Cardiac fibroblast (primary cell): ENCODE measurements at regions not wholly inside any gene's neighbourhood (a gene's known extent, or its start where the extent isn't known, plus 50 kb on each side); places are given as distances from the start of the nearest gene placed in this dataset.

ENCODE experiments used
- DNase-seq, 2 donors: peaks; one replicate each; pipeline versions ENCODE4 v3.0.0 to v3.0.0-alpha.2; 2010; ENCODE audit warnings: low read depth in 2 of 2
- H3K4me3 ChIP-seq, 2 donors: replicated peaks in 1 of 2; 1 replicate in 1 of 2; 2 replicates in 1 of 2; pipeline ENCODE4 v1.5.1; 2011; ENCODE audit warnings: low read depth in 2 of 2, low read length in 2 of 2, mild to moderate bottlenecking in 2 of 2, moderate library complexity in 1 of 2
- CTCF ChIP-seq: IDR thresholded peaks from one replicate; pipeline ENCODE4 v1.5.1; 2011; ENCODE audit warnings: low read depth, mild to moderate bottlenecking, low read length, inconsistent platforms

- H3K4me3 ChIP-seq: no peak overlapping the region
- no peak for TF ChIP-seq CTCF
- DNase-seq: no peak
These were observed 706.1 kb downstream of the EPHA3 start for GRCh38 chr3:89813500-89813899.

- TF ChIP-seq CTCF: no peak
- peak in 1 of 2 donors; percentile 5 for DNase-seq
- H3K4me3 ChIP-seq: no peak overlapping the region
These were observed 733.6 kb downstream of the EPHA3 start for GRCh38 chr3:89841041-89841440.

- DNase-seq: no peak
- no peak overlapping the region for H3K4me3 ChIP-seq
- TF ChIP-seq CTCF: no peak
These were observed 737.6 kb downstream of the EPHA3 start for GRCh38 chr3:89845053-89845452.

- no peak overlapping the region for H3K4me3 ChIP-seq
- peak in 1 of 2 donors; percentile 52 for DNase-seq
- no peak for TF ChIP-seq CTCF
These were observed 740.5 kb downstream of the EPHA3 start for GRCh38 chr3:89847955-89848354.

GRCh38 chr3:89851974-89852621 lies 744.7 kb downstream of the EPHA3 start:
- TF ChIP-seq CTCF: peak; percentile 66
- H3K4me3 ChIP-seq: no peak overlapping the region
- DNase-seq: peak; percentile 54 to 68

GRCh38 chr3:89859757-89860156 lies 752.3 kb downstream of the EPHA3 start:
- no peak for DNase-seq
- no peak for TF ChIP-seq CTCF
- no peak overlapping the region for H3K4me3 ChIP-seq

GRCh38 chr3:89867286-89867685 lies 759.9 kb downstream of the EPHA3 start:
- no peak for TF ChIP-seq CTCF
- no peak overlapping the region for H3K4me3 ChIP-seq
- peak in 1 of 2 donors; percentile 25 for DNase-seq
